ENCODE measurements at regions not wholly inside any gene's neighbourhood (a gene's known extent, or its start where the extent isn't known, plus 50 kb on each side); places are given as distances from the start of the nearest gene placed in this dataset.

DNA sequence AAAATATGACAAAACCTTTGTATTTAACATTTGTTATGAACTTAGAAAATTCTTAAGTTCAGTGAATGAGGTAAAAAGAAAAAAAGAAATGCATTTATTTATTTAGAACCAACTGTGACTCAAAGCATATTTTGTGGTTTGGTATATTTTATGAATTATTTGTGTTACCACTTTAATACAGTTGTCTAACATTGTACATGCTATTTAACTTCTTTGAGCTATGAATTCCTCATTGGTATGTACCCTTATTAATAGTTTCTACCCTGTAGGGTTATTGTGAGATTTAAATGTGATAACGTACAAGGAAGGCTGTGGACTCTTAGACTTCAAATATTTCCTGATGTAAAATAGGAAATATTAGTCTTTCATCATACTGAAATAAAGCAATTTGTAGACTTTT is 162.6 kb downstream of the MMUT start:
- H2BK15ac ChIP-seq (ENCODE audit: low read depth, low read length), result no peak overlapping the region
- no peak overlapping the region for H3K27ac Mint-ChIP-seq
- H3K27me3 Mint-ChIP-seq (ENCODE audit: low read depth), result peaks cover 3% of the 10 kb centered on the region; the same call in 1 of the 2 replicates
- no peak overlapping the region for H2BK20ac ChIP-seq (ENCODE audit: low read depth, low read length, poor library complexity, severe bottlenecking)
- no peak overlapping the region for H3K9ac ChIP-seq (ENCODE audit: extremely low read depth, insufficient read length, low read length)
- no peak overlapping the region for H2BK5ac ChIP-seq (ENCODE audit: insufficient read length, low read length)
- H3K4me1 ChIP-seq (ENCODE audit: insufficient read depth, low read length), result no peaks in the 10 kb centered on the region
- H3K79me2 ChIP-seq (ENCODE audit: insufficient read depth, low read length), result no peaks in the 10 kb centered on the region
- no peaks in the 10 kb centered on the region for H3K27me3 ChIP-seq (ENCODE audit: insufficient read depth, low read length)
- no peak overlapping the region for H4K8ac ChIP-seq (replicated peaks; ENCODE audit: insufficient read length, low read depth, low read length)
- no peak overlapping the region for H2BK120ac ChIP-seq (ENCODE audit: low read depth, low read length, poor library complexity, severe bottlenecking)
- H3K14ac ChIP-seq (ENCODE audit: insufficient read depth, low read length), result no peak overlapping the region
- no peak overlapping the region for H3K18ac ChIP-seq (ENCODE audit: insufficient read length, low read depth, low read length)
- H3K27ac ChIP-seq (ENCODE audit: insufficient read length, low read depth, low read length), result no peak overlapping the region
- no peak overlapping the region for H4K91ac ChIP-seq (ENCODE audit: insufficient read length, low read depth, low read length)
- no peak overlapping the region for H2AK5ac ChIP-seq (ENCODE audit: insufficient read length, low read length)
- H4K20me1 ChIP-seq (ENCODE audit: control insufficient read depth, insufficient read depth, insufficient read length), result no peaks in the 10 kb centered on the region
- no peak for DNase-seq
- no peak overlapping the region for H3T11ph ChIP-seq (ENCODE audit: low read length)
- H3K56ac ChIP-seq (ENCODE audit: insufficient read length, low read depth, low read length), result no peak overlapping the region
- H2BK12ac ChIP-seq (ENCODE audit: insufficient read length, low read depth, low read length), result no peak overlapping the region
- TF ChIP-seq, protein P1, sequence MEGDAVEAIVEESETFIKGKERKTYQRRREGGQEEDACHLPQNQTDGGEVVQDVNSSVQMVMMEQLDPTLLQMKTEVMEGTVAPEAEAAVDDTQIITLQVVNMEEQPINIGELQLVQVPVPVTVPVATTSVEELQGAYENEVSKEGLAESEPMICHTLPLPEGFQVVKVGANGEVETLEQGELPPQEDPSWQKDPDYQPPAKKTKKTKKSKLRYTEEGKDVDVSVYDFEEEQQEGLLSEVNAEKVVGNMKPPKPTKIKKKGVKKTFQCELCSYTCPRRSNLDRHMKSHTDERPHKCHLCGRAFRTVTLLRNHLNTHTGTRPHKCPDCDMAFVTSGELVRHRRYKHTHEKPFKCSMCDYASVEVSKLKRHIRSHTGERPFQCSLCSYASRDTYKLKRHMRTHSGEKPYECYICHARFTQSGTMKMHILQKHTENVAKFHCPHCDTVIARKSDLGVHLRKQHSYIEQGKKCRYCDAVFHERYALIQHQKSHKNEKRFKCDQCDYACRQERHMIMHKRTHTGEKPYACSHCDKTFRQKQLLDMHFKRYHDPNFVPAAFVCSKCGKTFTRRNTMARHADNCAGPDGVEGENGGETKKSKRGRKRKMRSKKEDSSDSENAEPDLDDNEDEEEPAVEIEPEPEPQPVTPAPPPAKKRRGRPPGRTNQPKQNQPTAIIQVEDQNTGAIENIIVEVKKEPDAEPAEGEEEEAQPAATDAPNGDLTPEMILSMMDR (conservative IDR thresholded peaks at IDR 0.05), result no peak
- H3K4me1 Mint-ChIP-seq, result peaks cover 7% of the 10 kb centered on the region in 2 experiments; a peak in 2 of 4 replicates
- H3K4me2 ChIP-seq (ENCODE audit: insufficient read depth, insufficient read length, low read length), result no peak overlapping the region
- no peak overlapping the region for H3K4me3 Mint-ChIP-seq
- H3K9me3 Mint-ChIP-seq, result peaks cover 3 to 4% of the 10 kb centered on the region in 2 experiments; a peak in 2 of 5 replicates
- no peak overlapping the region for H4K5ac ChIP-seq (ENCODE audit: insufficient read length, low read depth, low read length)
- no peak overlapping the region for H3K23ac ChIP-seq (ENCODE audit: insufficient read length, low read depth, low read length)
- WGBS (ENCODE audit: extremely low coverage, insufficient read length, low lambda C conversion rate), result no CpG with 5 or more reads among the region's 1 CpG
- H3K9me3 ChIP-seq (ENCODE audit: control insufficient read depth, low read depth, low read length), result no peaks in the 10 kb centered on the region
- H3K36me3 Mint-ChIP-seq (ENCODE audit: insufficient read depth in 1 of 3, low read depth in 3 of 3), result peaks cover 0 to 11% (median 2%) of the 10 kb centered on the region in 3 experiments; a peak in 4 of 7 replicates
- no peak overlapping the region for H3K4ac ChIP-seq (ENCODE audit: low read depth, low read length)
- H3K79me1 ChIP-seq (ENCODE audit: insufficient read depth, low read depth, low read length, poor library complexity, severe bottlenecking), result no peaks in the 10 kb centered on the region
- no peaks in the 10 kb centered on the region for H3K23me2 ChIP-seq (ENCODE audit: insufficient read length, low read depth, low read length, poor library complexity, severe bottlenecking)
- H2AFZ ChIP-seq (ENCODE audit: low read length), result no peak overlapping the region

All from H9 (cell line).